ENCODE measurements at regions not wholly inside any gene's neighbourhood (a gene's known extent, or its start where the extent isn't known, plus 50 kb on each side); places are given as distances from the start of the nearest gene placed in this dataset.

GRCh38 chr2:20523799-20524187 lies 76.9 kb downstream of the RHOB start:
- no peak for DNase-seq

GRCh38 chr2:20524412-20525040 lies 77.7 kb downstream of the RHOB start:
- DNase-seq, result no peak

DNA sequence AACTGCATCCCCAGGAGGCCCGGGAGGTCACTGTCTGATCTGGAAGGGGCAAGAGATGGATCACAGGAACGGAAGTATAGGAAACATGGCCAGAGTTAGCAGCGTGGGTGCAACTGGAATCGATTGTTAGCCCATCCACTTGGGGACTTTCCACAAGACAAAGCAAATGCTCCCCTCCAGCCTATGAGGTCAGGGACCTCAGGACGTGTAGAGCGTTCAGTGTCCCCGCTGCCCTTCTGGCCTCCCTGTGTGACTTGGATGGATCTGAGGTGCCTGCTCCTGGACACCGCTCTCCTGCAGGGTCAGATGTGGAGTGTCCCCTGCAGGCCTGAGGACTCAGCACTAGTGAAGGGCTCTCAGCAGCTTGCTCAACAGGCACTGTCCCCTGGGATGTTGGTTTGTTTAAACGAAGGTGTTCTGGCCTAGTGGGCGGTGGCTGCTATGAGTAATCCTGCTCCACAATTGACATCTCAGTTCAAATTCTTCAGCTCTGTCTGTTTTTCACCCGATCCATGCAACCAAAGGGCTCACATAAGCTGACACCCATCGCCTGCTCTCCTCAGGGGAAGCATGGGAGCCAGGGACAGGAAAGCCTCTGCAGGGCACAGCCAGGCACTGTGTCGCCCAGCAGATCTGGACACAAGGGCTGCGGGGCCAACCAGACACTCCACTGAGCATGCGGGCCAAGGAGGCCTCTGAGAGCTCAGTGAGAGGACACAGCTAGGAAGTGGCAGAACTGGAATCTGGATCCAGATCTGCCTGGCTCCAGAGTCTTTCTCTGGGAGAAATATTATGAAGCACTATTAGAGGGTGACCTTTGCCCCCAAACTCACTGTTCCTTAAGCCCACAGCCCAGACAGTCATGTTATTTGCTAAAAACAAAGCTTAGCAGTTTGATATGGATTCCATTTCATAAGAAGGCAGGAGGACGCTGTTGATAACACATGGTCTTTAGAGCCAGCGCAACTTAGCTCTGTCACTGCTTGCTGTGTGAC lies 78.5 kb downstream of the RHOB start:
- DNase-seq, result no peak

- DNase-seq, result no peak
Observed at GRCh38 chr2:20526160-20526559, 79.3 kb downstream of the RHOB start.

DNA sequence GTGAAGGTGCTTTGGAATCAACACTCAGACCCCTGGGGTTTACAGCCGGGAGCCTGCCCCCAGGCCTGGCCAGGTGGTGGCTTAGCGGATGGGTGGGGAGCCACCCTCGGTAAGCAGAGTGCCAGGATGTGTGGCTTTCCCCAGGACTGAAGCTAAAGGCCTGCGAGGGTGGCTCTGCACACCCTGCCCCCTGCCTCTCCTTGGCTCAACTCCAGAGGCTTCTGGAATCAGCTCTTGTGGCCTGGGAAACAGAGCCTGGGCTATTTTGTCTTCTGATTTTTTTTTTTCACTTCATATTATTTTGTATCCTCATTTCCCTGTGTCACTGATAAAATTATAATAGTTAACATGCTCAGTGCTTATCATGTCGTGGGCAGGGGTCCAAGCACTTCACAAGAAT lies 79.8 kb downstream of the RHOB start:
- DNase-seq, result no peak

DNA sequence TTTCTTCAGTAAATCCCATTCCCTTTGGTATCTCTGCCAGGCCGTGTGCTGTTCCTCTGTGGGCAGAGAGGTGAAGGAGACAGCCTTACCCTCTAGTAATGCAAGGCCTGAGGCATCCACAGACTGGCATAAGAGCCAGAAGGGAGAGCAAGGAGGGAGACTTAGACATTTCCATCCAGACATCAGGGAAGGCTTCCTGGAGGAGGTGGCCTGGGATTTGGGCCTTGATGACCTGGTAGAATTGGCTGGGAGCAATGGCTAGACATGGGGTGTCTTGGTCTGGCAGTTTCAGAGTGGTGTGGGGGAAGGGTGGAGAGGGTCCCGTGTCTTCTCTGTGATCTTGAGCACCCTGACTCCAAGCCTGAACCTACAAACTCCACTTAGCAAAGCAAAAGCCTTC lies 81.8 kb downstream of the RHOB start:
- DNase-seq, result no peak

DNA sequence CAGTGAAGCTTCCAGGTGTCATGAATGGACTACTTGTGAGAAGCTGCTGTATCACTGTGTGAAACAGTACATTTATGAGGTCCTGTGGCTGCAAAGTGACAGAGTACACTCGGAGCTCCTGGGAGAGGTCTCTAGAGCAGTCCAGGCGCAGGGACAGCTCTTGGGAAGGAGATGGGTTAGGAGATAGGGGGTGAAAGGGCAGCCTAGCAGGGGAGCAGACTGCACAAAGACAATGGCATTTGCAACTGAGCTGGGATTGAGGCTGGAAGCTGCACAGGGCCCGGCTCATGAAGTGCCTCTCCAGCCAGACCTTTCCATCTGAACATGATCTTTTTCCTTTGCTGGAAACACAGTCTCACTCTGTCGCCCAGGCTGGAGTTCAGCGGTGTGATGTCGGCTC lies 83.6 kb downstream of the RHOB start:
- DNase-seq, result no peak

- DNase-seq, result no peak
Observed at GRCh38 chr2:20531633-20532262, 84.9 kb downstream of the RHOB start.

DNA sequence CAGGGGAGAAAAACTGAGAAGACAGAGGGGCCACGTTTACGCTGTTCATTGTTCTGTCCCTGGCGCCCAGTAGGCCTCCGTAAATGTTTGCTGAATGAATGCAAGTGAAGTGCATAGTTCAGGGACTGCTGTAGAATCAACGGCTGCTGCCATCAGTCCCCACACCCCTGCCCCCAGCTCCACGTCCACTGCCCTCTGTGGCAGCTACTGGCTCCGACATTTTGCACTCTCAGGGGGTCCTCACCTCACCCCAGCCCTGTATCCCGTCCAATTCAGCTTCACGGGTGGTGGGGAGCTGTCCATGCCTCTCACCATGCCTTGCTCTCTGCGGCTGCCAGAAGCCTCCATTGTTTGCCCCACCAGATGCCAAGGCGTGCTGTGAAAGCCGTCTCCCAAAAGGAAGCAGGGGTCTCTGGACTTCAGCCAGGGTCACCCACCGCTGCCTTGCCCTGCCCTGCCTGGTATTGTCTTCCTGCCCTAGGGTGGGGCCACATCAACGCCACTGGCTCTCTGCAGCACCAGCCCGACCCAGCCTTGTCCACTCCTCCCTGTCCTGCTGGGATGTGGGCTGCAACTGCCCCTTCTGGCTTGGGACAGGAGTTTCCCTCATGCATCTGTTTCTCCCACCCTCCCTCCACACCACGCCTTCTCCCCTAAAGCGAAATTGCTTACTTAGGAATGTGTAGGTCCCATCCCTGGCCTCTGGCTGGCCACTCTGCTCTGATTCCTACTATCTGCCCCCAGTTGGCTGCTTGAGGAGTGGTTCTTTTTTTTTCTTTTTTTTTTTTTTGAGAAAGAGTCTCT lies 86.0 kb downstream of the RHOB start:
- DNase-seq, result no peak

GRCh38 chr2:20533993-20534622 lies 87.2 kb downstream of the RHOB start:
- no peak for DNase-seq

- no peak for DNase-seq
Observed at GRCh38 chr2:20534913-20535801, 88.3 kb downstream of the RHOB start.

DNA sequence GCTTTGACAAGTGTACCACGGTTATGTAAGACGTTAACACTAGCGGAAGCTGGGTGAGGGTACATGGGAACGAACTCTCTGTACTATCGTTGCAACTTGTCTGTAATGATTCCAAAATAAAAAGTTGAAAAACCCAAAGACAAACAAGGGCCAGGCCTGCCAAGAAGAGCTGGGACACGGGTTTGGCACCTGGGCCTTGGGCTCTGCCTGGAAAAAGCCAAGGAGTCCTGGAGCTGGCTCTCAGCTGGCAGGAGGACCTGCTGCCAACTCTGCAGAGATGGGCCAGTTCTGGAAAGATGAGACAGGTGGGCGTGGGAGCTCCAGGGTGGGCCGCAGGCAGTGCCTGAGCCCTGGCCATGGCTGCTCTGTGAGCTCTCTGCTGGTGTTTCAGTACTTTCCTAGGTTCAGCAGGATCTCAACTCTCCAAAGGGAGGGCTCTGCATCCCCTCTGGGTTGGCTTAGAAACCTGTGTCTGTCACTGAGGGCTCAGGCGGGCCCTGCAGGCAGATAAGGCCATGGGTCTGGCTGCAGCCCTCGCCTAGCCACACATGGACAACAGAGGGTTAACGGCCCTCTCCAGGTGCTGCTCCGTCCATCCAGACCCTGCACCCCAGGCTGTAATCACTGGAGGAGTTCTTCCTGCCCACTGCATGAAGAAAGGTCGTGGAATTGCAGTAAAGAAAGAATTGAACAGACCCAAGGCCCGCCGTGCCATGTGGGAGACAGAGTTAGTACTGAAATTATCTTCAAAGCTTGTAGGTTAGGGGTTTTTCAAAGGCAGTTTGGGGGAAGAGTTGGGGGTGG lies 89.9 kb downstream of the RHOB start:
- DNase-seq, result no peak

DNA sequence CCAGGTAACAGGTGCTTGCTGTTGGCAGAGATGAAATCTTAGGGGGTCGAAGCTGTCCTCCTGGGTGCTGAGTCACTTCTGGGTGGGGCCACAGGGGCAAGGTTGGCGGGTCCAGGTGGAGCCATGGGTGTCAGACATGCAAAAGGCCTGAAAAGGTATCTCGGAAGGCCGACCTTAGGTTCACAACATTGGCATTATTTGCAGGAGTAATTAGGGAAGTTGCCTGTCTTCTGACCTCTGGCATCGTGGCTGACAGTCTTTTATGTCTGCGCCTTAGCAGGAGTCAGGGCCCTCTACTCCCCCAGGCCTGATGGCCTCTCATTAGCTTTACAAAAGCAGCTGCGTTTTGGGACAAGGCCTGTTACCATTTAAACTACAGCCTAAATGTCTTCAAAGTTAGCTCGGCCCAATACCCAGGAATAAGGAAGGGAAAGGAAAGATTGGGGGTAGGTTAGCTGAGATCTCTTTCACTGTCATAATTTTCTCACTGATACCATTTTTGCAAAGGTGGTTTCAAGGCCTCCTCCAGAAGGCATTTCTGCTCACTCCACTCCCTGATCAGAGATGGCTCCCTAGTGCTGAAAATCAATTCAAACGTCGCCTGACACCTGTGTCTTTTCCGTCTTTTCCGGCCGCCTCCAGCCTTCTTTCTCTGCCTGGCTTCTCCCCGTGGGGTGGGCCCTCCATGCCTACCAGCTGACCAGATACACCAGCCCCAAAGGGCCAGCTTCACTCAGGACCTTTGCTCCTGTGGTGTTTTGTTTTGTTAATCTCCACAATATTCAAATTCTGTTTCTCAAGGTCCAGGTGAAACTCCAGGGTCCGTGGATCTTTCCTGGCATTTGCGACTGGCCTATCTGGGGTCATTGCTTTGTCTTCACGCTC lies 90.8 kb downstream of the RHOB start:
- no peak for DNase-seq

DNA sequence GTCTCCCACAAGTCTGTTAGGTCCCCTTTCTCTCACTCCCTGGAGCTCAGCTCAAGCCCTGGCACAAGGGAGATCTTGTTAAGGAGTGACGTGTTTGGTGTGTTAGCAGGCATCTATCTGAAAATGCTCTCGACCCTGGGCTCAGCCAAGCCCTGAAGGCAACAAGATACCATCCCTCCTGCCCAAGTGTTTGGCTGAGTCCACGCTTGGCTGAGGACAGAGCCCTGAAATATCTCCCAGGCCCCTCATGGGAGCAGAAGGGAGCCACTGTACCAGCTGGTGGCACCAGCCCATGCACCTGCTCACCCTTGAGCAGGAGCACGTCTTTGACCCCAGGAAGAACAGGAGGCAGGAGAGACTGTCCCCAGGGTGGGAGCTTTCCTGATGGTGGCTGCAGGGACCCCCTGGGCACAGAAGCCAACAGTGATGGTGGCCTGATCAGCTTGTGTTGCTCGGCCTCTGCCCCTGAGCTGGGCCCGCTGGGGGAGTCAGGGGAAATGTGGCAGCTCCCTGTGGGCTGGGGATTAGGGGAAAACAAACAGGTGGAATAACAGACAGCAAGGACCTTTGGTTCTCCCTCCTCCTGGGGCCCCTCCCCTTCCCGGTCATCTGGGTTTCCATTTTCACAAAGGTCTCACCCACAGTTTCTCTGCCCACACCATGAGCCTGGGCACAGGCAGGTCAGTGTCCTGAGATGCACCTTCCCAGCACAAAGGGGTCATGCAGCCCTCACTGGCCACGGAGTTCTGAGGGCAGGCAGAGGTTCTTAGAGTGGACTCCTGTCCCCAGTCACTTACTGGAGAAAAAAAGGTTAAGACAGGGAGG lies 91.6 kb downstream of the RHOB start:
- no peak for DNase-seq

DNA sequence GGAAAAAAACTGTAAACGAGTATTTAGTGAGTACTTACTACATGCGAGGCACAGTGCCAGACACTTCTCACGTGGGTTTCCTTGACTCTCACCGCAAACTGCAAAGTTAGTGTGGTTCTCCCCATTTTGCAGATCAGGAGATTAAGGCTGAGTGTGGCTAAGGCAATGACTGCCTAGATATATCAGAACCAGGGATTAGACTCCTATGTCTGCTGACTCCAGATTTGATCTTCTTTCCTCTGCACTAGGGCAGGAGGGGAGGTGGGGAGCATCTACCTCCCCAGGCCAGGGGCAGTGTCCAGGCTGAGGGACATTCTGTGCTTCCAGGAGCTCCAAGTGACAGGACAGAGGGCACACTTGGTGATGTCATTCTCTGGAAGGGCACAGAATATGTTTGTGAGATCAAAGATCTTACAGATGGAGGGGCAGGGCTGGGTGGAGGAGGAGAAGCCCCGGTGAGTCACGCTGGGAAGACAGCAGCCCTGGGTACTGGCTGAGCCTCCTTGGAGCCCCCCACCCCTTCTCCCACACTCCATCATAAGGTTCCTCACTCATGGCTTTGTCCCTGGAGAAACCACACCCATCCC lies 92.4 kb downstream of the RHOB start:
- DNase-seq, result no peak

GRCh38 chr2:20539776-20540586 lies 93.1 kb downstream of the RHOB start:
- no peak for DNase-seq

GRCh38 chr2:20540587-20541293 lies 93.9 kb downstream of the RHOB start:
- no peak for DNase-seq
